MCF 10A (cell line): ENCODE measurements at regions not wholly inside any gene's neighbourhood (a gene's known extent, or its start where the extent isn't known, plus 50 kb on each side); places are given as distances from the start of the nearest gene placed in this dataset.

ENCODE experiments used
- BruUV-seq: library from RNA; stranded (reverse); fragments of 400-500 nt; replicated peaks from 2 replicates; lab custom pipeline; 2021; lab: Mats Ljungman, UMichigan
- CTCF ChIA-PET: fragments of 300-600 bp; sonication (Branson Sonifier 250); formaldehyde crosslinking; extraction: SDS; loops from one replicate; lab custom pipeline; 2021; ENCODE audit warnings: antibody characterized with exemption, inconsistent platforms; lab: Yijun Ruan, JAX
- POLR2A ChIA-PET: fragments of 300-600, 350-650 bp; sonication (Branson Sonifier 250); formaldehyde crosslinking; extraction: SDS; loops from one replicate; lab custom pipeline; 2020; ENCODE audit warnings: antibody characterized with exemption, inconsistent platforms; lab: Yijun Ruan, JAX
- DNase-seq: peaks from one replicate; pipeline ENCODE4 v3.0.0-alpha.2; 2018; ENCODE audit not compliant: unreplicated experiment
- H3K27ac Mint-ChIP-seq: one replicate; pipeline ENCODE4 v1.8.0; 2022; ENCODE audit warnings: mild to moderate bottlenecking, low read depth, mixed read lengths; ENCODE audit not compliant: unreplicated experiment
- H3K27me3 Mint-ChIP-seq: one replicate; pipeline ENCODE4 v1.8.0; 2022; ENCODE audit warnings: mixed read lengths; ENCODE audit not compliant: insufficient read depth, unreplicated experiment
- H3K36me3 Mint-ChIP-seq: one replicate; pipeline ENCODE4 v1.8.0; 2022; ENCODE audit warnings: mild to moderate bottlenecking, moderate library complexity, mixed read lengths; ENCODE audit not compliant: insufficient read depth, unreplicated experiment
- H3K4me1 Mint-ChIP-seq: one replicate; pipeline ENCODE4 v1.8.0; 2022; ENCODE audit warnings: mixed read lengths; ENCODE audit not compliant: insufficient read depth, unreplicated experiment
- H3K4me3 Mint-ChIP-seq: one replicate; pipeline ENCODE4 v1.8.0; 2022; ENCODE audit warnings: mild to moderate bottlenecking, moderate library complexity, mixed read lengths; ENCODE audit not compliant: unreplicated experiment
- H3K9me3 Mint-ChIP-seq: one replicate; pipeline ENCODE4 v1.8.0; 2022; ENCODE audit warnings: mixed read lengths; ENCODE audit not compliant: unreplicated experiment
- CTCF ChIP-seq: fragments of 200-600 bp; IDR thresholded peaks from one replicate; pipeline ENCODE4 v1.8.0; 2022; ENCODE audit warnings: antibody characterized with exemption, mild to moderate bottlenecking; ENCODE audit not compliant: unreplicated experiment
- intact Hi-C: fragments of 100-400 bp; cut with micrococcal nuclease; formaldehyde crosslinking; loops from 2 replicates; pipeline ENCODE4 v1.14.1; 2022

GRCh38 chr13:21976159-21976558, 305.3 kb downstream of the FGF9 start:
- intact Hi-C loops: no loop called here

GRCh38 chr13:21979161-21979806, 308.4 kb downstream of the FGF9 start:
- no peak for DNase-seq
- H3K4me3 Mint-ChIP-seq: no peak overlapping the region
- no peaks in the 10 kb centered on the region for H3K27me3 Mint-ChIP-seq
- CTCF ChIA-PET: no interaction called here
- H3K4me1 Mint-ChIP-seq: no peaks in the 10 kb centered on the region
- POLR2A ChIA-PET: no interaction called here
- intact Hi-C loops: no loop called here
- H3K9me3 Mint-ChIP-seq: no peaks in the 10 kb centered on the region
- no peak for TF ChIP-seq CTCF
- no peak overlapping the region for H3K27ac Mint-ChIP-seq
- H3K36me3 Mint-ChIP-seq: no peaks in the 10 kb centered on the region
- BruUV-seq: no TSS peak

More at GRCh38 chr13:21976159-21976558, 305.3 kb downstream of the FGF9 start:
- no peak for TF ChIP-seq CTCF
- H3K27ac Mint-ChIP-seq: no peak overlapping the region
- DNase-seq: no peak
- no peaks in the 10 kb centered on the region for H3K36me3 Mint-ChIP-seq
- H3K4me1 Mint-ChIP-seq: no peaks in the 10 kb centered on the region
- no peak overlapping the region for H3K4me3 Mint-ChIP-seq
- POLR2A ChIA-PET: interaction anchor here (0.7 kb wide), 1 partner anchor 1573 kb away, joined by 3 read pairs; no protein-coding TSS in a partner anchor
- H3K9me3 Mint-ChIP-seq: no peaks in the 10 kb centered on the region
- no TSS peak for BruUV-seq
- no peaks in the 10 kb centered on the region for H3K27me3 Mint-ChIP-seq
- CTCF ChIA-PET: no interaction called here

GRCh38 chr13:21980049-21980448, 309.2 kb downstream of the FGF9 start:
- CTCF ChIA-PET: no interaction called here

GRCh38 chr13:21984156-21984555, 313.3 kb downstream of the FGF9 start:
- Mint-ChIP-seq H3K27ac (no peak overlapping the region), H3K9me3 (no peaks in the 10 kb centered on the region), H3K27me3 (no peaks in the 10 kb centered on the region), H3K4me3 (no peak overlapping the region), H3K4me1 (no peaks in the 10 kb centered on the region), H3K36me3 (no peaks in the 10 kb centered on the region)
- POLR2A ChIA-PET: interaction anchor here (0.7 kb wide), 1 partner anchor 56 kb away, joined by 3 read pairs; no protein-coding TSS in a partner anchor
- intact Hi-C loops: no loop called here
- TF ChIP-seq CTCF: no peak
- BruUV-seq: no TSS peak
- no peak for DNase-seq
- CTCF ChIA-PET: interaction anchor here (0.6 kb wide), 1 partner anchor 27 kb away, joined by 3 read pairs; no protein-coding TSS in a partner anchor

More at GRCh38 chr13:21980049-21980448, 309.2 kb downstream of the FGF9 start:
- H3K4me1 Mint-ChIP-seq: no peaks in the 10 kb centered on the region
- no peaks in the 10 kb centered on the region for H3K36me3 Mint-ChIP-seq
- no peak for DNase-seq
- no peaks in the 10 kb centered on the region for H3K9me3 Mint-ChIP-seq
- H3K27me3 Mint-ChIP-seq: no peaks in the 10 kb centered on the region
- BruUV-seq: no TSS peak
- intact Hi-C loops: no loop called here
- H3K4me3 Mint-ChIP-seq: no peak overlapping the region
- no peak for TF ChIP-seq CTCF
- H3K27ac Mint-ChIP-seq: no peak overlapping the region
- POLR2A ChIA-PET: no interaction called here
